PC-3 (cell line): ENCODE measurements at regions not wholly inside any gene's neighbourhood (a gene's known extent, or its start where the extent isn't known, plus 50 kb on each side); places are given as distances from the start of the nearest gene placed in this dataset.

Experiments
- CTCF ChIP-seq: fragments of 300-600 bp; sonication (generic); conservative IDR thresholded peaks from 2 replicates; pipeline ENCODE4 v1.5.1; 2017; ENCODE audit warnings: antibody characterized with exemption, low read depth, mild to moderate bottlenecking, low read length
- EZH2 ChIP-seq: fragments of 300-600 bp; sonication (generic); IDR thresholded peaks from one replicate; pipeline ENCODE4 v1.6.1; 2017; ENCODE audit warnings: antibody characterized with exemption, mild to moderate bottlenecking, low read length; ENCODE audit not compliant: unreplicated experiment

DNA sequence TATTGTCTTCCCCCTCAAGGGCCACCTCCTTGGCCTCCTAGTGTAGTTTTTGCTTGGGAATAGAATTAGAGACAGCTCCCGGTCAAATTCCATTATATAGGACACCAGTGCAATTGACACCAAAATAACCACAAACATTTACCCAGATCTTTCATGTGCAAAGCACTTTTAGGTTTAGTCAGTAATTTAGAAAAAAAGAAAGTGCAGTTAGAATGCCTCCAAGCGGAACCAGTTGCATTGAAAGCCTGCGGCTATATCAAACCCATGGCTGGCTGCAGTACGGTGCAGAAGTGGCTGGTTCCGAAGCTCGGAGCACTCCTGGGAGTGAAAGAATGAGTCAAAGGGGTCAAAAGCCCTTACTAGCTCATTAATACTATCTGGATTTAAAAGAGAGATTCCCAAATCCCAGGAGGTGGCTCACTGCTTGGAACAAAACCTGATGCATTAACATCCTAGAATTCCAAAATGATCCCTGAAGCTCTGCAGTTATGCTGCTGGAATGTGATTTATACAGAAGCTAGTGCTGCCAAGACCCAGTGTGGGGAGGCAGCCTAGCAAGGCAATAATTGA is 432.2 kb upstream of the KLHL29 start:
- no peak for TF ChIP-seq CTCF
- no peak for TF ChIP-seq EZH2
